ENCODE measurements at regions not wholly inside any gene's neighbourhood (a gene's known extent, or its start where the extent isn't known, plus 50 kb on each side); places are given as distances from the start of the nearest gene placed in this dataset.

DNA sequence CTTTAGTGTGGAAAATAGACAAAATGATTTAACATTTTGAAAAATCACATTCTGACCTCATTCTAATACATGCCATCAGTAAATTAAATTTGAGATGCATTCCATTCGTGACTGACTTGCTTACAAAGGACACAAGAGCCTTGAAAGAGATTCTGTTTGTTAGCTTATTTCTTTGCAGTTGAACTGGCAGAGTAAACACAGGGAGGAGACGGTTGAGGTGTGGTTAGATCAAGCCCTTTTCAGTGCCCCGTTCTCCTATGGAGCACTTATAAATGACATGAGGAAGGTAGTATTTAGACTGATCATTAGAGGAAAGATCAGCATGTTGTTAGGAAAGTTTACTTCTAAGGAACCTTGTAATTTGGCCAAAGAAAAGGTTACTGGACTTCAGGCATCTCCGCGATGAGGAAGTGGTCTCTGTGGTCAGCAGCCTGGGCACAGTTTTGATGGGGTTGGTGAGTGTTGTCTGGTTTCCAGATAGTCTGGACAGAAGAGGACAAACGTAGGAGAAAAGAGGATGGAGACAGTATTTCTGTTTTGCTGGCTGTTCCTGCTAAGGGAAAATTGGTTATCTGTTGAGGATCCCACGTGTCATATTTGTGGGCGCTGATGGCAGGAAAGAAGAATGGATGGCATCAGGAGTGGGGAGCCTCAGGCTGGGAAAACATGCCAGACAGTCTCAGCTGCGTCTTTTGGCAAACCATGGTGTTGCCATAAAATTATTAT, 328.9 kb upstream of the TBL1XR1 start:
- DNase-seq, result no peak
- intact Hi-C loops (cut with DNase I; ENCODE audit: low total_unique reads), result no loop called here
- Histone ChIP-seq H3K36me3 (ENCODE audit: low read depth, missing control alignments) (no peaks in the 10 kb centered on the region), H3K9me3 (no peaks in the 10 kb centered on the region), H3K27ac (no peak overlapping the region), H3K4me3 (no peak overlapping the region), H3K4me1 (peaks cover 3% of the 10 kb centered on the region), H3K27me3 (no peaks in the 10 kb centered on the region)
- WGBS, 2 donors, result 78 to 84% methylated on average over 9 of the region's 9 CpGs
- TF ChIP-seq POLR2A (IDR thresholded peaks at IDR 0.05), result no peak
- TF ChIP-seq, protein P1, sequence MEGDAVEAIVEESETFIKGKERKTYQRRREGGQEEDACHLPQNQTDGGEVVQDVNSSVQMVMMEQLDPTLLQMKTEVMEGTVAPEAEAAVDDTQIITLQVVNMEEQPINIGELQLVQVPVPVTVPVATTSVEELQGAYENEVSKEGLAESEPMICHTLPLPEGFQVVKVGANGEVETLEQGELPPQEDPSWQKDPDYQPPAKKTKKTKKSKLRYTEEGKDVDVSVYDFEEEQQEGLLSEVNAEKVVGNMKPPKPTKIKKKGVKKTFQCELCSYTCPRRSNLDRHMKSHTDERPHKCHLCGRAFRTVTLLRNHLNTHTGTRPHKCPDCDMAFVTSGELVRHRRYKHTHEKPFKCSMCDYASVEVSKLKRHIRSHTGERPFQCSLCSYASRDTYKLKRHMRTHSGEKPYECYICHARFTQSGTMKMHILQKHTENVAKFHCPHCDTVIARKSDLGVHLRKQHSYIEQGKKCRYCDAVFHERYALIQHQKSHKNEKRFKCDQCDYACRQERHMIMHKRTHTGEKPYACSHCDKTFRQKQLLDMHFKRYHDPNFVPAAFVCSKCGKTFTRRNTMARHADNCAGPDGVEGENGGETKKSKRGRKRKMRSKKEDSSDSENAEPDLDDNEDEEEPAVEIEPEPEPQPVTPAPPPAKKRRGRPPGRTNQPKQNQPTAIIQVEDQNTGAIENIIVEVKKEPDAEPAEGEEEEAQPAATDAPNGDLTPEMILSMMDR (IDR thresholded peaks at IDR 0.05), result no peak

DNA sequence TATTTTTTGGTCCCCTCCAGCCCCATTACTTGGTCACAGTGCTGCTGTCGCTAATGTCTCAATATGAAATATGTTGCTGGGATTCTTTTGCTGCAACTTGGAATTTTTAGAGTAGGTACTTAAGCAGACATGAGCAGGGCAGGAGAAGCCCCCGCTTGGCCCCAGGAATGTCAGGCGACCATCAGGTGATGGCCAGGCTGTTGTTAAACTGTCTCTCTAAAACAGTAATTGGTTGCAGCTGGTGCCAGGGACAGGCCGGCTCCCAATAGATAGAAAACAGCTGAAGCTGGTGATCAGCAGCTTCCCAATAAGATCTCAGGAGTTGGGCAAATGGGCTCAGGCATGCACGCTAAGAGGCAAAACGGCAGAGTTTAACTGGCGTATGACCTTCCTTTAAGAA, 329.9 kb upstream of the TBL1XR1 start:
- Histone ChIP-seq H3K9me3 (no peaks in the 10 kb centered on the region), H3K27ac (no peak overlapping the region), H3K4me1 (peaks cover 5% of the 10 kb centered on the region), H3K4me3 (no peak overlapping the region), H3K27me3 (no peaks in the 10 kb centered on the region), H3K36me3 (ENCODE audit: low read depth, missing control alignments) (no peaks in the 10 kb centered on the region)
- DNase-seq, result no peak
- 88 to 90% methylated on average over 6 to 7 of the region's 7 CpGs for WGBS, 2 donors
- TF ChIP-seq POLR2A (IDR thresholded peaks at IDR 0.05), result no peak
- TF ChIP-seq, protein P1 (IDR thresholded peaks at IDR 0.05), result no peak
- intact Hi-C loops (cut with DNase I; ENCODE audit: low total_unique reads), result no loop called here

DNA sequence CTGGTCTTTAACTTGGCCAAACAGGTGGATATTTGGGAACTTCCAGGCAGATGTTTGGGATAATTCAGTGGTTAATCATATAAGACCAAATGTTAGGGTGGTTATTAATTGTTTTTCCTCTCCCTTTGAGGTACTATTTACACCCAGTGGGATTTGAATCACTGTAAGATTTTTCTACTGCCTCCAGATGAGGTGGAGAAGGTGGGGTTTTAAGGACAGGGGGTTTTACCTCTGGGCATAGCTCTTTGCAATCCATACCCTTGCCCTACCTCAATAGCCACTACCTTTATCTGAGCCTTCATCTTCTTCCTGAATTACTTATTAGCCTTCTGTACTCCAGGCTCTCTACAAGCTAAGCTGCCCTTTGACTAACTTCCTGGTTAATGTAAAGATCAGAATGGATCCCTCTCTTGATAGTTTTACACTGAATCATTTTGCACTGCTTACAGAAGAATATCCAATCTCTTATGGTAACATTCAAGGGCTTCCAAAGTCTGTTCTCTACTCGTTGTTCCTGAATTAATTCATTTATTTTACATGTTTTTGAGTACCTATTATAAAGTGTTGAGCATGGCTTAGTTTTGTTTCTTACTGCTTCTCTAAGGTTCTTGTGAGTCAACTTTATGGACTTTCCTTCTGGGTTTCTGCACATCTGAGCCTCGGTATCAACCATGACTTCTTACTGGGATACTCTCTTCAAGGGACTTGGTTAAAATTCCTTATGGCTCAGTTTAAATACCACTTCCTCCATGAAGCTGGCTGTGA, 331.2 kb upstream of the TBL1XR1 start:
- no peak for TF ChIP-seq POLR2A (IDR thresholded peaks at IDR 0.05)
- TF ChIP-seq, protein P1 (IDR thresholded peaks at IDR 0.05), result no peak
- no peaks in the 10 kb centered on the region for H3K27me3 ChIP-seq
- 77 to 84% methylated on average over 2 of the region's 2 CpGs for WGBS, 2 donors
- peaks cover 5% of the 10 kb centered on the region for H3K4me1 ChIP-seq
- no peak for DNase-seq
- H3K27ac ChIP-seq, result no peak overlapping the region
- intact Hi-C loops (cut with DNase I; ENCODE audit: low total_unique reads), result no loop called here
- H3K4me3 ChIP-seq, result no peak overlapping the region
- no peaks in the 10 kb centered on the region for H3K9me3 ChIP-seq
- no peaks in the 10 kb centered on the region for H3K36me3 ChIP-seq (ENCODE audit: low read depth, missing control alignments)

DNA sequence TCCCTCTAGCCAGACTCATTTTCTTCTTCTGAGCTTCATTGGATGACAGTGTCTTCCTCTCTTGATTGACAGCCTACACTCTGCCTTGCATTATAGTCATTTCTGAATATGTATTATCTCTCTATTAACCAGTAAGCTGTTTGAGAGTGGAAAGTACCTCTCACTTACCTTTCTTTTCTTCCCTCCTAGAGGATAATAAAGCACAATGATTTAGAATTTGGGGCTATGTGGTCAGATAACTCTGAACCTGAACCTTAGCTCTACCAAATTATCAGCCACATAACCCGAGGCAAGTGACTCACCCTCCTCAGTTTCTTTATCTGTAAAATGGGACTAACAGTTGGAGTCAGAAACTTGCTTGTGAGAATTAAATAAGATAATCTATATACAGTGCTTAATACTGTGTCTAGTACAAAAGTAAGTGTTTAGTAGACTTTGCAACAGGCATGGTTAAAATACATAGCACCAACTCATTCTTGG, 331.8 kb upstream of the TBL1XR1 start:
- no peaks in the 10 kb centered on the region for H3K27me3 ChIP-seq
- no peak overlapping the region for H3K4me3 ChIP-seq
- peaks cover 5% of the 10 kb centered on the region for H3K4me1 ChIP-seq
- 85 to 86% methylated on average over 1 of the region's 1 CpG for WGBS, 2 donors
- no peak for DNase-seq
- H3K9me3 ChIP-seq, result no peaks in the 10 kb centered on the region
- no peak overlapping the region for H3K27ac ChIP-seq
- no peak for TF ChIP-seq POLR2A (IDR thresholded peaks at IDR 0.05)
- TF ChIP-seq, protein P1 (IDR thresholded peaks at IDR 0.05), result no peak
- intact Hi-C loops (cut with DNase I; ENCODE audit: low total_unique reads), result no loop called here
- H3K36me3 ChIP-seq (ENCODE audit: low read depth, missing control alignments), result no peaks in the 10 kb centered on the region

Measured in testis (tissue), 2 donors.